CD4-positive, alpha-beta T cell treated with Interleukin-15 for 1 hour (primary cell): ENCODE measurements at regions not wholly inside any gene's neighbourhood (a gene's known extent, or its start where the extent isn't known, plus 50 kb on each side); places are given as distances from the start of the nearest gene placed in this dataset.
"Not testable (repeated sequence)": the region's sequence is repeated elsewhere in the genome, so short reads cannot be mapped to it uniquely, and the experiment has no call there.

Experiments used
- DNase-seq: peaks from one replicate; pipeline ENCODE4 v3.0.0-alpha.2; 2020

DNA sequence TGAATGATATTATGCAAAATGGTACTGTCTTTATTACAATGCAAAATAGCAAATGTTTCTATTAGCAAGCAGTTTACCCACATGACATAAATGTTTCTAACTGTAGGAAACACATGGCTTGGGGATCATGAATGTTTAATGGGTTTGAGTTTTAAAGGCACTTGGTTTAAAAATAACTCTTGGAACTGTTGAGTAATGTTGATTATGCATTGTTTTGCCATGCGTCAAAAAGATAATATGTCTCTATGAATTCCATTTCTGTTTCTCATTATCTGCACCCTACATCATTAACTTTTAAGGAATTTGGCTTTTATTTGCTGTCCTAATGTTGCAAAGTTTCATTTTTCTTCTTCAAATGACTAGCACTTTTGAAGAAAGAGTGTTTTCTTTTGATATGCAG, 1355.5 kb downstream of the SUCLG1 start:
- DNase-seq = no peak

DNA sequence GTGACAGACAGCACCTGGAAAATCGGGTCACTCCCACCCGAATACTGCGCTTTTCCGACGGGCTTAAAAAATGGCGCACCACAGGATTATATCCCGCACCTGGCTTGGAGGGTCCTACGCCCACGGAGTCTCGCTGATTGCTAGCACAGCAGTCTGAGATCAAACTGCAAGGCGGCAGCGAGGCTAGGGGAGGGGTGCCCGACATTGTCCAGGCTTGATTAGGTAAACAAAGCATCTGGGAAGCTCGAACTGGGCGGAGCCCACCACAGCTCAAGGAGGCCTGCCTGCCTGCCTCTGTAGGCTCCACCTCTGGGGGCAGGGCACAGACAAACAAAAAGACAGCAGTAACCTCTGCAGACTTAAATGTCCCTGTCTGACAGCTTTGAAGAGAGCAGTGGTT, 1370.0 kb downstream of the SUCLG1 start:
- not testable (repeated sequence) for DNase-seq

DNA sequence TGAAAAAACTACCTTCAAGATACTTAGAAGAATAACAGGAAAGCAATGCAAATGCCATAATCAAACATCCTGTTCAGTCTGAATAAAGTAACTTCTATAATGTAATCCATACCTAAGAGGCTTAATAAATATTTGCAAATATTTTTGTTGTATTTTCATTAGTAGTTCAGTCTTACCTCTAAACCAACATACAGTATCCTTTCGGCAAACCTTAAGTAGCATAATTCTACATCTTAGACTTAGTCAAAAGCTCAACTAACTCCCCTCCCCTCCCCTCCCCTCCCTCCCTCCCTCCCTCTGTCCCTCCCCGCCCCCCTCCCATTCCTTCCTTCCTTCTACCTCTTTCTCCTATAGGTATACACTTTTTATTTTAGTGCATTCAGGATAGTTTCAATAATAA, 1373.2 kb downstream of the SUCLG1 start:
- no peak for DNase-seq

DNA sequence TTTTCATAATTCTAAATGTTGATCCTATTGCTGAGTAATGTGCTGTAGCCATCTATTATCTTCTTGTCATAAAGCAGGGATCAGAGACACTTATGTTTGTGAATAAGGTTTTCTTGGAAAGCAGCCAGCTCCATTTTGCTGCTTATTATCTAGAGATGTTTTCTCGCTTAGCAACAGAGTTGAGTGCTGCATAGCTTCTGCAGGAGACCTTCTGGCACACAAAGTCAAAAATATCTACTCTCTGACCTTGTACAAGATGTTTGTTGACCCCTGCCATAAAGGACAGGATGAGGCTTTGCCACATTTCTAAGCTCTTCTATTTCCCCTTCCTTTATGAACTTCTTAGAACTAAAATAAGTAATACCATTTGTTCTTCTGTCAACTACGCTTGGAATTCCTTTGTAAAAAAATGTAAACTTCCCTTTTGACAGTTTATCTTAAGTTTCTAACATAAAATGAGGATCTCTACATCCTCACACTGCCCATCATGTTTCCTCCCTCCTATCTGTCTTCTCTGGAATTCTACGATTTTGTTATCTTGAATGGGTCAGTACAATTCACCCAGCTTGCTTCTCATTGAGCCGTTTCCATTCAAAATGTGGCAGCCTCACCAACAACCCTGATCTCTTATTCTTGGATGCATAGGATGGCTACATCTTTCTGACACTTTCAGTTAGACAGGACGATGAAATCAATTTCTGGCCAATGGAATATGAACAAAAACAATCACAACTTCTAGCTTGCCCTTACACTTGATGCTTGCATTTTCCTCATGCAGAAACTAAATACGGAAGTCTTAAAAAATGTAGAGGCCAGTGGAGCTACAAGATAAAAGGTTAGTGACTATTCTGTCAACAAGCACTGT, 1377.0 kb downstream of the SUCLG1 start:
- no peak for DNase-seq

DNA sequence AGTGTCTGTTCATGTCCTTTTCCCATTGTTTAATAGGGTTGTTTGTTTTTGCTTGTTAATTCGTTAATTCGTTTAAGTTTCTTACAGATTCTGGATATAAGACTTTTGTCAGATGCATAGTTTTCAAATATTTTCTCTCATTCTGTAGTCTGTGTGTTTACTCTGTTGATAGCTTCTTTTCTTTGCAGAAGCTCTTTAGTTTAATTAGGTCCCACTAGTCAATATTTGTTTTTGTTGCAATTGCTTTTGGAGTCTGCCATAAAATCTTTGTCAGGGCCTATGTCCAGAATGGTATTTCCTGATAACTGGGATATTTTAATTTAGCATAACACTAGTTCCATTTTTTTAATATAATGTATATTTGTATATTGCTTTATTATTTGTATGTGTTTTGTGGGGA, 1380.1 kb downstream of the SUCLG1 start:
- no peak for DNase-seq

DNA sequence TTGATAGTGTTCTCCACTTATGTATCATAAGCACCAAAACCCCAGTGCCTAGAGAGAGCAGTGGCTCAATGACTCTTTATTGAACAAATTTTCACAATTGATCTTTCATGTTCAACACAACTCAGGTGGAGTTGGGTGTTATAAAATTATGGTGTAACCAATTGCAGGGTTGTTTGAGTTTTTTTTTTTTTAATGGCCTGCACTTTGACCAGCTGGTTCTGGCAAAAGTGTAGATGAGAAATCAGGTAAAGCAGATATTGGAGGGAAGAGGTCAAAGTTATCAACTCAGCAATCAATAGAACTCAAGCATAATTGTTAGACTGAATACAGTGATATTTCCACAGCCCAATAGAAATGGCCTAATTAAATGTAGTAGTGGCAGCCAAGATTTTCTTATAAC, 1386.3 kb downstream of the SUCLG1 start:
- no peak for DNase-seq

DNA sequence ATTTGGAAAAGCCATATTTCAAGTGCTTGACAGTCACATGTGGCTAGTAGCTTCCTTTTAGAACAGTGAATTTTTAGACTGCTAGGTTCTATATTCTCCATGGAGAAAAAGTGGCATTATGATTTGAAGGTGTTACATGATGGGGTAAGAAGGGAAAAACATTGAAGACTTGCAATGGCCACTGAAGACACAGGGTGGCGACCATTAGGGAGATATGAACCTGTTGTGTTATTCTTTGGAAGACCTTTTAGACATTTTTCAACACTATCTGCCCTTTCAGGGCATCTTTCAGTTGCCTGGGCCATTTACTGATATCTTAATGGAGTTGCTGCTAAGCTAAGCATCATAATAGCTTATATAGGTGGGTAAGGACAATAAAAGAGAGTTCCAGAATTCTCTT, 1387.2 kb downstream of the SUCLG1 start:
- DNase-seq = no peak

DNA sequence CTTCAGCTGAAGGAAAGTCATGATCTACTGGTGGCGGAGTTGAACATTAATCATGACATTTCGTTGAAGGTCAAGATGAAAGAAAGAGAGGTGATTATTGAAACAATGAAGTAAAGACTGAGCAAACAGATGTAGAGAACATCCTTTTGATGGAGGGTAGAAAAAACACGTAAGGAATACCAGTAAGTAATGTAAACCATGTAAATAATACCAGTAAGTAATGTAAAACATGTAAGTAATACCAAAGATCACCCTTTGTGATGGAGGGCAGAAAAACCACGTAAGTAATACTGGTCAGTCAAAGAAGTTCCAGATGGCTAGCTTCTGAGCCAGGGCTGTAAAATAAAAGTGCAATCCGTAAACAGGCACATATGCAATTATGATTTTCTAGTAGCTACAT, 1387.7 kb downstream of the SUCLG1 start:
- no peak for DNase-seq

DNA sequence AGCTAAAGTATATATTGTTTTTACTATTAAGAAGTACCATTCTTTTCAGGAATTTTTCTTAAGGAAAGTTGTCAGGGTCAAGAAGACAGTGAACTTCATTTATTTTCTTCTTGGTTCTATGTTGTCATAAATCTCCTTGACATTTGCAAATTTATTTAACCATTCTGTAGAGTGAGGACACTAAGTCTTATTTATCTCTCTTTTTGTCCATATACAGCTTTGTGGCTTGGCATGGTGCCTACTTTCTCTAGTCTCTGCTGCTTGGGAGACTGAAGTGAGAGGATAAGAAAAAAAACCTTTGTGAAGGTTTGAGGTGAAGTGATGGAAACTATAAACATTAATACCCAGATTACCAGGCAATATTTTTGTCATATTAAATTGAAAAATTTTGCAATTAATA, 1389.4 kb downstream of the SUCLG1 start:
- no peak for DNase-seq

DNA sequence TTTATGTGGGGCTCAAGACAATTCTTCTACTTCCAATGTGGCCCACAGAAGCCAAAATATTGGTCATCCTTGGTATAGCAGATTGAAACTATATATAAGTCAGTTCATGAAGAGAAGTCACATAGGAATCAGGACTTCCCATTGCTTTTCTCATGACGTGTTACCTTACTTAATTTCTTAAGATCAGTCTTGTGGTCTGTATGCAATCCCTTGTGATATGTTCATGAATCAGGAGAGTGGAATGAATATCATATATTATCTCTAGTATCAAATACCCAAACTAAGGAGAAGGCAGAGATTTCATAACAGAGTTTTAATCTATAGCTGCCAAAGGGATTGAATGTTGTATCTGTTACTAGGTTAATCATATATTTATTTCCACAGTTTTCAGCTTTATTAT, 1390.4 kb downstream of the SUCLG1 start:
- DNase-seq = no peak

DNA sequence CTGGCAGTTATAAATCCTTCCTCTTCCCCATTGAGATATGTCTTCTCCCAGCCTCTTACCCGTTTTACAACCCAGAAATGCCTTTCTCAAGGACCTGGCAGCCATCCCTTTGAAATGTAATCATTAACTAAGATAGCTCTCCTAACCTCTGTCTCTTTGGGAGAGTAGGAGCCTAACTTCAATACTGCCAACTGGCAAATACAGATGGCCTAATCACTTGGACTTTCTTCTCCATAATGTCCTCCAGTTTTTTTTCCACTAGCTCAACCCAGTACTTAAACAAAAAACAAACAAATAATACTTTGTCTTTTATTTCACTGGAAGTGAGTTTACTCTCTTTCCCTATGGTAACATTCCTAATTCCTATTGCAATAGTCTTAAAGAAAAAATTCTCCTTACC, 1391.1 kb downstream of the SUCLG1 start:
- DNase-seq = no peak

DNA sequence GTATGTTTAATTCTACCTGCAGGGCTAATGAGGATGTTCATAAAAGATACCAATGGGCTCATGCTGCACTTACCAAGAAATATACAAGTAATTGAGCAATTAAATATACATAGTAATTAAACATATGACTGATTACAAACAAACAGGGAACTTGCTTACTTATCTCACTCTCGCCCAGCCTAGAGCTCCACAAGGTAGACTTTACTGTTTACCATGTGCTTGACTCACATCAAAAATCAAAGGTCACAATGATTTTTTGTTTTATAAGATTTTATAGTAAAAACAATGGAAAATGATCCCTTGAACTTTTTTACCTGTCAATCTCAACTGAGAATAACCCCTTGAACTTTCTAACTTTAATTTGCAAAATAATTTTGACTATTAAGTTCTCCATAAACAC, 1395.1 kb downstream of the SUCLG1 start:
- no peak for DNase-seq

DNA sequence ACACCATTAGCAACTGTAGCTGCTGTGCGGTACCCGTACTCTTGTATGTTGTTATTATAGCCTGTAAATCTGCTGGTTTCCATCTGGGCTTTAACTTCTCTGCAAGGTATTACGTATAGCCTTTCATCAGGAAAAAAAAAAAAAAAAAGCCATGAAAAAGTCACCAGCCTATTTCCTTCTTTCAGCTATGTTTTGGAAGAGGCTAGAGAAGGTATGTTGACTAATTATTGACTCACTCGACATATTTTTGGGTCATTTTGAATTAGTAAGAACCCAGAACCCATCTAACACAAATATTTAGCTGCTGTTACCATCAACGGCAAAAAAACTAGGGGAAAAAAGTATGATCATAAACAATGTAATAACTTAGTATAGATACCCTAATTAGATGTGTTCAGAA, 1395.6 kb downstream of the SUCLG1 start:
- no peak for DNase-seq

DNA sequence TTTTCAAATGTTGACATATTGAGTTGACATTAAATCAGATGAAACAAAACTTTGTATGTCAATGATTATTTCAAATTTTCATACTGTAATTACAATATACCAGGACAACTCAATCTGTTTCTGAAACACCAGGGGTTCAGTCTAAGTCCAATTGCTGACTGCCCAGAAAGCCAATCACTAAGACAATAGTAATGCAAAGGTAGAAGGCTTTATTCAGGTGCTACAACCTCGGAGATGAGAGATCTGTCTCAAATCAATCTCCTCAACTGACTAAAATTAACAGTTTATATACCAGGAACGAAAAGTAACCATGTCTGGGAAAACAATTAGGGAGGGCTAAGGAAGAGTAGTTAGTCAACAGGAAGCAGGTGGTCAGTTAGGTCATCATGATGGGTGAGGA, 1400.4 kb downstream of the SUCLG1 start:
- DNase-seq = no peak

DNA sequence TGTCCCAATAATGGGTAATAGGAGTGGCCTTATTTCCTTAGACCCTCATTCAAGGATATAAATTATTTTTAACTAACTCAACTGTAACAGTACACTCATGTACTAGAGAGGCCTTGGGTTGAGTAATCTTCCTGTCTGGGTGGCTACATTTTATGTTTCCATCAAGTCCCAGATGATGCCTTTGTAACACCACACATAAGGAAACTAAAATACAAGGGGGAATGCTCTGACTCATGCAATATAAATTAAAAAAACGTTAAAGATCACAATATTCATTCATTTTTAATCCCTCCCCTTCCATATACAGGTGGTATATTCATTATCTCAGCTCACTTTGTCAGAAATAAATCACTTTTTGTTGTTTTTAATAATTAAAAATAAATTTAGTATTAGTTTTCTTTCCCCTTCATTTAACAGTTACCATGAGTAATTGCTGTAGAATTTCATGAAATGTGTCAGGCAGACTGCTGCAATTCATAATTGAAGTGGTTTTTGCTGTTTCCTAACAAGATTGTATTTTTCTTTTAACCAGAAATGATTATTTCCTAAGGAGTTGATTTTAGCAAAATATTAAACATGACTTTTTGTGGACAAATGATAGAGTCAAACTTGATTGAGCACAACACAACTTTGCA, 1403.6 kb downstream of the SUCLG1 start:
- DNase-seq = no peak

DNA sequence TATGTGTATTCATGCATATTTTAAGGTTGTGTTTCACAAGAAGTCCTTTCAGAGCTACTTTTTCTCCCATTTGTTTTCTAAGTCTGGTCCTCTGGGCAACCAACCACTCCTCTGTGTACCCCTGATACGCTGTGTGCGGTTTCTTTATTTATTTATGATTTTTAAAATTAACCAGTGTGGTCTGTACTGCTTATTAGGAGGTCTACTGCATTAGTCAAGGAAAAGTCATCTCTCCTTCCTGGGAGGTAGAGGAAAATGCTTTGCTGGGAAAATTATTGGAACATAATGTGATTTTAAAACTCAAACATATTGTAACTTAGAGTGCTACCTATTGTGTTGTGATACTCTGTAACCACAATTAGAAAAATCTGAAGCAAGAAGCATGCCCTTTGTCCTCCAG, 1404.3 kb downstream of the SUCLG1 start:
- no peak for DNase-seq

DNA sequence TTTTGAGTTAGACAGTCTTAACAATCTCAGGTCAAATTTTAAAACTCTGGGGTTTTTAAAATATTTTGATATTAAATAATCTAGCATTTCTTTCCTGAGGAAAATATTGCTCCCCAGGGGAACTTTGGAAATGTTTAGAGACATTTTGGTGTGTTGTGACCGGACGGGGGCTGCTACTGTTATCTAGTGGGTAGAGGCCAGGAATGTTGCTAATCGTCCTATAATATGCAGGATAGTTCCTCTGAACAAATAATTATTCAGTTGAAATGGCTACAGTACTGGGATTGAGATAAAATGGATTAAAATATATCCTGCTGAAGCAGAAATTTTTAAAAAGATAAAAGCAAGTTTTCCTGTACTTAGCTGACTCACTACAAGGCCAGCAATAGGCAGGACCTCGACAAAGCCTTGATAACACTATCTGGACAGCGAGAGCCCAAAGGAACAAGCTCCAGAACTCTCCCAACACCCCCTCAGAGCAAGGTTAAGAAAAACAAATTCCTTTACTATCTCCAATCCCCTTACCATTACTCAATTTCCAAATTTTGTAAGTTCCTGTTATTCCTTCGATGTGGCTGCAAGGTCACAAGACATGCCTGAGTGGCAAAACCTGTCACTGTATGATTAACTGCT, 1407.4 kb downstream of the SUCLG1 start:
- no peak for DNase-seq

DNA sequence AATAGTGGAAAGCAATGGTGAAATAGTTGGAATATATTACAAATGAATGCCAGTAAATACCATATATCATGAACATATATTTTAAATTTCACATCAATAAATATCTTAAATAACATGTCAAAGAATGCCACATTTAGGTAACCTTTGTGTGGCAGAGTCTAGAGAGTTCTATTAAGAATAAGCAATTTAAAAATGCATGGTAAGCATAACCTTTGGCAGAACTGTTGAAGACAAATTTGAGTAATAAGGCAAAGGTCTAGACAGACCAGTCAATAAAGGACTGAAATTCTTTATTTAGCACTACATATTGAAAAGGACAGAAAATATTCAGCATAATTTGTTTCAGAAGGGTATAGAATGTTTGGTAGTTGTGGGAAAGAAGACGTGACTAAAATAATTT, 1417.0 kb downstream of the SUCLG1 start:
- DNase-seq = no peak

DNA sequence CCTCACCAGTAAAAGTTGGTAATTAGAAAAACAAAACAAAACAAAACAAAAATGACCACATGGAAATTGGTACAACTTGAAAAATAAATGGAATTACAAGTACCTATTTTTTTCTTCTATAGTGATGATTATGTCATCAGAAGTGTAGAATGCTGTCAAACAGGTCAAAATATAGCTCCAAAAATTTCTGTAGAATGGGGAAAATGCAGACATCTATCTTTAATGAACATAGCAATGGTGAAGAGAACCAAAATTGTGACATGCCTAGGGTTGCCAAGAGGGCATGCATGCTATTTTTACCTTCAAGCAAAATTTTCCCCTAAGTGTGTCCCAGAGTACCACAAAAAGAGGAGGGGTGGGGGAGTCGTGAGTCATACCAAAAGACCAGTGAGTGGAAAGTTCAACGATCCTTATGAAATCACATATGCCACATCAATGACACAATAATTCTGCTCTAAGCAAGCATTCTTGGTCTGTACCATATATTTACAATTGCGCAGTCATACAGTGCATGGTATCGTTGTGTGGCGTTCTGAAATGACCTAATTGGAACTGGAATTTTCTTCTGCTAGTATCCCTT, 1436.4 kb downstream of the SUCLG1 start:
- DNase-seq = no peak

DNA sequence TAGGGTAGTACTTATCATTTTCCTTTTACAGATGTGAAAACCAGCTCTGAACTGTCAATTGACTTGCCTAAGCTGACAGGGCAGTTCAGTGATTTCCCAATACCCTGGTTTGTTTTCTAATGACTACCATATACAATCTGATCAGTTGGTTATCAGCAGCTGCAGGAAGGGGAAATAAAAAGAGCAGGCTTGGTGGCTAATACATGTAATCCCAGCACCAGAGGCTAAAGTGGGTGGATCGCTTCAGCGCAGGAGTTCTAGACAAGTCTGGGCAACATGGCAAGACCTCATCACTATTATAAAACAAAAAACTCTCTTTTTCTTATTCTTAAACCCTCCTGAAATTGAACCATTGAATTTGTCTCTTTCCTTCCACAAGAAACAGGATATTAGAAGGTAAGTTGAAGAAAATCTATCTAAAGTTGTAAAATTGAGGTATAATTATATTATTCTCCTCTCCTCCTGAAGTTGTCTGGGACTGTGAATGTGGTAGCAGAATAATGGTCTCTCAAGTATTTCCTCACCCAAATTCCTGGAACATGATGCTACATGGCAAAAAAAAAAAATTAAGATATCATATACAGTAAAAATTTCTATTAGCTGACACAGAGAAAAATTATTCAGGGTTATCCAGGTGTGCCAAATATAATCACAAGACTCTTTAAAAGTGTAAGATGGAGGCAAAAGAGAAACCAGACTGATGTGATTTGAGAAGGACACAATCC, 1441.6 kb downstream of the SUCLG1 start:
- DNase-seq = no peak

DNA sequence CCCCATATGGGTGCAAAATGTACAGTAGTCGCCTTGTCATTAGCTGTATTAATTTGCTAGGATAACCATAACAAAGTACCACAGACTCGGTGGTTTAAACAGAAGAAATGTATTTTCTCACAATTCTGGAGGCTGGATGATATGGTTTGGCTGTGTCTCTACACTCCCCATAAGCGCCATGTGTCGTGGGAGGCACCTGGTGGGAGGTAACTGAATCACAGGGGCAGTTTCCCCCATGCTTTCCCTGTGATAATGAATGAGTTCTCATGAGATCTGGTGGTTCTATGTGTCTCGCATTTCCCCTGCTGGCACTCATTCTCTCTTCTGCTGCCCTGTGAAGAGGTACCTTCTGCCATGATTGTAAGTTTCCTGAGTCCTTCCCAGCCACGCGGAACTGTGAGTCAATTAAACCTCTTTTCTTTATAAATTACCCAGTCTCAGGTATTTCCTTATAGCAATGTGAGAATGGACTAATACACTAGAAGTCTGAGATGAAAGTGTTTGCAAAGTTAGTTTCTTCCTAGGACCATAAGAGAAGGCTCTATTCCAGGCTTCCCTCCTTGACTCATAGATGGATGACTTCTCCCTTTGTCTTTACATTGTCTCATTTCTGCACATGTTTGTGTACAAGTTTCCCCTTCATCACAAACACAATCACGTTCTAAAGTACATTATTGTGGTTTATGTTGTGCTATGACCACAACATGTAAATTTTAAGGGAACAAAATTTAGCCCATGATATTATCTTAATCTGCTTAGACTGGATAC, 1442.6 kb downstream of the SUCLG1 start:
- DNase-seq = no peak

DNA sequence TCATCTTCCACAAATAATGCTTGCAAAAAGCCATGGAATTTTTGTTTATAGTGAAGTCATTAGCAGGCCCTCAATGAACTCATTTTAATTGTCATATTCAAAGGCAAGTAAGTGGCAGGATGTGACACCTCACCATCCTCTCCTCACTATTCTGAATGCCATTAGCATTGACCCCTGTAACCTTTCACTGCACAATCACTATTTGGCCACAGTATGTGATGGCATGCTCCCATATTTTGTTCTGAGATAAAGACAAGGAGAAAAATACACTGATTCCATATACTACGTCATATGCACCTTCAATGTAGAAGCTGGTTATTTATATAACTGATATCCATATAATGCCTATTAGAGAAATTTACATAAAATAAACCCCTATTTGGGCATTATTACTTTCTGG, 1443.2 kb downstream of the SUCLG1 start:
- no peak for DNase-seq
